Fibroblast of the aortic adventitia (primary cell): ENCODE measurements at regions not wholly inside any gene's neighbourhood (a gene's known extent, or its start where the extent isn't known, plus 50 kb on each side); places are given as distances from the start of the nearest gene placed in this dataset.

Experiments used
- DNase-seq: peaks from one replicate; pipeline ENCODE4 v3.0.0-alpha.2; 2010; ENCODE audit warnings: low read depth
- H3K4me3 ChIP-seq: 2 replicates; pipeline ENCODE4 v1.5.1; 2011; ENCODE audit warnings: low read depth, mild to moderate bottlenecking, control low read depth, low read length, moderate library complexity
- CTCF ChIP-seq: IDR thresholded peaks from 2 replicates; pipeline ENCODE4 v1.5.1; 2011; ENCODE audit warnings: mild to moderate bottlenecking, low read length, control low read depth, inconsistent platforms; ENCODE audit not compliant: insufficient read depth

GRCh38 chr5:97888439-97888838 is 705.4 kb upstream of the RIOK2 start:
- no peak overlapping the region for H3K4me3 ChIP-seq
- no peak for DNase-seq
- no peak for TF ChIP-seq CTCF

- no peak overlapping the region for H3K4me3 ChIP-seq
- no peak for DNase-seq
- no peak for TF ChIP-seq CTCF
Observed at GRCh38 chr5:97891971-97892370, 708.9 kb upstream of the RIOK2 start.

- TF ChIP-seq CTCF, result no peak
- DNase-seq, result no peak
Observed at GRCh38 chr5:97903742-97904141, 720.7 kb upstream of the RIOK2 start.

GRCh38 chr5:97906135-97906534 is 723.1 kb upstream of the RIOK2 start:
- DNase-seq, result no peak
- no peak overlapping the region for H3K4me3 ChIP-seq
- TF ChIP-seq CTCF, result no peak

More at GRCh38 chr5:97903742-97904141, 720.7 kb upstream of the RIOK2 start:
- H3K4me3 ChIP-seq, result no peak overlapping the region

- no peak for TF ChIP-seq CTCF
- no peak for DNase-seq
- no peak overlapping the region for H3K4me3 ChIP-seq
Observed at GRCh38 chr5:97907646-97908400, 724.8 kb upstream of the RIOK2 start.

GRCh38 chr5:97909541-97909940 is 726.5 kb upstream of the RIOK2 start:
- no peak for TF ChIP-seq CTCF
- DNase-seq, result no peak
- no peak overlapping the region for H3K4me3 ChIP-seq

GRCh38 chr5:97914483-97914882 is 731.4 kb upstream of the RIOK2 start:
- H3K4me3 ChIP-seq, result no peak overlapping the region
- no peak for DNase-seq
- TF ChIP-seq CTCF, result no peak
